ENCODE measurements at regions not wholly inside any gene's neighbourhood (a gene's known extent, or its start where the extent isn't known, plus 50 kb on each side); places are given as distances from the start of the nearest gene placed in this dataset.

- TF ChIP-seq CTCF (IDR thresholded peaks at IDR 0.05) (no peak), EZH2phosphoT487 (IDR thresholded peaks at IDR 0.05) (no peak)
Observed at GRCh38 chrX:117301086-117301485, 815.5 kb downstream of the KLHL13 start.

All from neural progenitor cell (in vitro differentiated cells).